Epithelial cell of esophagus (primary cell): ENCODE measurements at regions not wholly inside any gene's neighbourhood (a gene's known extent, or its start where the extent isn't known, plus 50 kb on each side); places are given as distances from the start of the nearest gene placed in this dataset.
A peak's percentile ranks its signal among the peaks of the same experiment; 100 is the strongest.

ENCODE experiments used
- DNase-seq: peaks from one replicate; pipeline ENCODE4 v3.0.0; 2010; ENCODE audit warnings: low read depth
- H3K4me3 ChIP-seq: 2 replicates; pipeline ENCODE4 v1.5.1; 2011; ENCODE audit warnings: mild to moderate bottlenecking, low read length, control low read depth
- TF ChIP-seq, protein P1 (sequence below): IDR thresholded peaks from 2 replicates; pipeline ENCODE4 v1.5.1; 2011; ENCODE audit warnings: low read depth, mild to moderate bottlenecking, low read length, control low read depth, inconsistent platforms; ENCODE audit not compliant: insufficient read depth; ENCODE audit errors: missing control alignments

DNA sequence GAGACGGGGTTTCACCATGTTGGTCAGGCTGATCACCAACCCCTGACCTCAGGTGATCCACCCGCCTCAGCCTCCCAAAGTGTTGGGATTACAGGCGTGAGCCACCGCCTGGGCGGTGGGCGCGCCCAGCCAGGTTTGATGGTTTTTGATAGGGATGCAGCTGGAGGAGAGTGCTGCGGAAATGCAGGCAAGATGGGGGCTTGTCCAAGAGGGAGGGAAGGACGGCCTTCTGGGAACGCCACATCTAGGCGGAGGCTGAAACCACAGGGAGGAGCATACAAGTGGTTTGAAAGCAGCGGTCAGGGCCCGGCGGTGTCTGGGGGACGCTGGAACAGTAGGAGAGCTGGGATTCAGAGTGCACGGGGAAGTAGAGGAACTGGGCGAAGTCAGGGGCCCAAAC is 134.6 kb downstream of the VRK1 start:
- no peak overlapping the region for H3K4me3 ChIP-seq
- no peak for DNase-seq
- TF ChIP-seq, protein P1, sequence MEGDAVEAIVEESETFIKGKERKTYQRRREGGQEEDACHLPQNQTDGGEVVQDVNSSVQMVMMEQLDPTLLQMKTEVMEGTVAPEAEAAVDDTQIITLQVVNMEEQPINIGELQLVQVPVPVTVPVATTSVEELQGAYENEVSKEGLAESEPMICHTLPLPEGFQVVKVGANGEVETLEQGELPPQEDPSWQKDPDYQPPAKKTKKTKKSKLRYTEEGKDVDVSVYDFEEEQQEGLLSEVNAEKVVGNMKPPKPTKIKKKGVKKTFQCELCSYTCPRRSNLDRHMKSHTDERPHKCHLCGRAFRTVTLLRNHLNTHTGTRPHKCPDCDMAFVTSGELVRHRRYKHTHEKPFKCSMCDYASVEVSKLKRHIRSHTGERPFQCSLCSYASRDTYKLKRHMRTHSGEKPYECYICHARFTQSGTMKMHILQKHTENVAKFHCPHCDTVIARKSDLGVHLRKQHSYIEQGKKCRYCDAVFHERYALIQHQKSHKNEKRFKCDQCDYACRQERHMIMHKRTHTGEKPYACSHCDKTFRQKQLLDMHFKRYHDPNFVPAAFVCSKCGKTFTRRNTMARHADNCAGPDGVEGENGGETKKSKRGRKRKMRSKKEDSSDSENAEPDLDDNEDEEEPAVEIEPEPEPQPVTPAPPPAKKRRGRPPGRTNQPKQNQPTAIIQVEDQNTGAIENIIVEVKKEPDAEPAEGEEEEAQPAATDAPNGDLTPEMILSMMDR: no peak

DNA sequence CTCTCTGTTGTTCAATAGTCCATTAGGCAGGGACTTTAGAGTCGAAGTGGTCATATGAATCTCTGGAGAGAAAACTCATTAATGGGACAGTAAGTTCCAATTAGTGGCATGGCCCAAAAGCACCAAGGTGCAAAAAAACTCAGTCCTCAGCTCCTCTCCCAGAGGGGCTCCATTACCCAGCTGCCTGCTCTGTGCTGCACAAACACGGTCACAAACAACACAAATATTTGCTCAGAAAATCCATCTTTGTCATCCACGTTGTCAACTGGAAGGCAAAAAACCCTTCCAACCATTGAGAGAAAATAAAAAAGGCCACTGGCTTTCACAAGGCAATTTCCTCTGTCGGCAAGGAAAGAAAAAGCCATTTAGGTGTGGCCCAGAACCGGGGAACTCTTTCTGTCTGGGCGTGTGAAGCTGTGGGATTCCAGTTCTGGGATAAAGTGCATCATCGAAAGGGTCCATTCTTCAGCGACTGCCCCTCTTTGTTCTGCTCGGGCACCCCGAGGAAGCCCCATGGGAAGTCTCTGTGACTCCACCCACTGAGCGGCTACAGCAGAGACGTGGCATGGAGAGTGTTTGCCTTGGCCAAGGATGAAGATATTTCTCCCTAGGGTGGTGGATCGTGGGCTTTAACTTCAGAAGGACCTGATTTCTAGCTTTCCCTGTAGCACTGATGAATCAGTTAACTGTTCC is 137.6 kb downstream of the VRK1 start:
- no peak for DNase-seq
- H3K4me3 ChIP-seq: no peak overlapping the region
- TF ChIP-seq, protein P1: no peak

DNA sequence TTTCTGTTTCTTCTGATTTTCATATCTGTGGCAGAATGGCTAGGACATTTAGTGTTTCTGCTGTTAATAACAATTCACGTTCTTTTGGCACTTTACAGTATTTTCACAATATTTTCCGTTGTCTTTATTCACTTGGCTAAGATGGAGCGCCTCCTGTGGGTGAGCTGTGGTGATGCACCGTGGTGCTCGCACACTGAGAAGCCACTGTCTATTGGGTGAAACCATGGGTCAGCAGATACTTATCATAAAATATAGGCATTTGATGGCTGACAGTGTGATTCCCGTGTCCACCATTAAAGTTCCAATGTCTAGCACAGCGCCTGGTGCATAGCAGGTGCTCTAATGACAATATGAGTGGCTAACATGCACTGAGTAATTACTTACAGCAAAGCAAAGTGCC is 141.8 kb downstream of the VRK1 start:
- TF ChIP-seq, protein P1: peak; percentile 5
- no peak overlapping the region for H3K4me3 ChIP-seq
- DNase-seq: no peak

DNA sequence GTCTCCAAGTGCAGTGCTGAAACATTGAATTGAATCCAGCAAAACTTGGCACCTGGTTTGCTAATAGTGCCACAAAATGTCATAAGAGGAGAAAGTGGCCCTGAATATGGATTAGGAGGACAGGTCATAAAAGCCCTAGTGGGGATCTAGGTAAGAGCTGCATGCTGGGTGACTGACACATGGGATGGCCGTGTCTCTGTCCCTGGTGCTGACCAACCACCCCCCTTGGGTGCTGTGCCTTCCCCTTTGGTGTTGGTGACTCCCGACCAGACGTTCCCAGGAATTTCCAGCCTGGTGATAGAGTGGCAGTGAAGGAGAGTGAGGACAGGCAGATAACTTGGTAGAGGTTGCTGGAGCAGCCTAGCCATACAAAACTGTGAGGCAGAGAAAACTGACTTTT is 142.8 kb downstream of the VRK1 start:
- TF ChIP-seq, protein P1: no peak
- DNase-seq: peak; percentile 10
- H3K4me3 ChIP-seq: no peak overlapping the region

DNA sequence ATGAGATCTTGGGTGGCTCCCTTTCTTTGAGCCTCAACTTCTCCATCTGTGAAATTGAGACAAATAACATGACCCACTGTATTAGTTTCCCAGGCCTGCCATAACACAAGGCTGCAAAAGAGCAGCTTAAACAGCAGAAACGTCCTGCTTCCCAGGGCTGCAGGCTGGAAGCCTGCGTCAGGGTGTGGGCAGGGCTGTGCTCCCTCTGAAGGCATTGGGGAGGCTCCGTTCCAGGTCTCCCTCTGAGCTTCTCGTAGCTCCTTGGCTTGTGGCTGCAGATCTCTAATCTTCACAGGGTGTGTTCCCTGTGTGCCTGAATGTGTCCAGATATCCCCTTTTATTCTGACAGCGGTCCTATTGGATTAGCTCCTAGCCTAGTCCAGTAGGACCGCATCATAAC is 147.1 kb downstream of the VRK1 start:
- TF ChIP-seq, protein P1: no peak
- DNase-seq: no peak
- H3K4me3 ChIP-seq: no peak overlapping the region

DNA sequence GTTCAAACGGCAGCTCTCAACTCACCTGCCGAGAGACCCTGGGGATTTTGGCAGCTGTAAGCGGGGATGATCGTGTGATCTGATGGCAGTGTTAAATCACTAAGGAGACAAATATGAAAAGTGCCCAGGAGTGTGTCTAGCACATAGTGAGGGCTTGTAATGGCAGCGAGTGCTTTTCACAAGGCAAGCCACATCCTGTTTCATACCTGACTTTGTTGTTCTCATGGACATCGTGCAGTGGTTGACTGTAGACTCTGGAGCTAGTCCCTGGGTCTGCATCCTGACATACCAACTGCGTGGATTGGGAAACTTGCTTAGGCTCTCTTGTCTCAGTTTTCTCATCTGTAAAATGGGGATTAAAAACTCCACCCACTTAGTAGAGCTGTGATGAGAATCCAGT is 148.5 kb downstream of the VRK1 start:
- TF ChIP-seq, protein P1: no peak

DNA sequence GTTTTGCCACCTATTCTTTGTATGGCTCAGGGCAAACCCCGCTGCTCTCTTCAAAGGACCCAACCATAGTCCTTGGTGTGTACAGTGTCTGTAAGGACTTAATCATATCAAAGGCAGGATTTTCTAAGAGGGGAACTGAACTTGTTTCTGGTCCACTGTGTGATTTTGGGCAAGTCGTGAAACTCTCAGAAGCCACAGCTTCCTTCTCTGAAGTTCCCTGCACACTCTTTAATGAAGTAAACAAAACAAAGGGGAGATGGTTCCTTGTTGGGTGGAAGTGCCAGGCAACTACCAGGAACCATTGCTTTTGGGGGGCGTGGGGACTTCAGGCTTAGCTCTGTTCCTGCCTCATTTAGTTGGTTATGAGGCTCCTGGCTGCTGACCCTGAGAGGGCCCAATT is 152.4 kb downstream of the VRK1 start:
- TF ChIP-seq, protein P1: no peak
- no peak for DNase-seq
- no peak overlapping the region for H3K4me3 ChIP-seq

More for the DNA sequence above, 148.5 kb downstream of the VRK1 start:
- no peak for DNase-seq
- H3K4me3 ChIP-seq: no peak overlapping the region
